ENCODE measurements at regions not wholly inside any gene's neighbourhood (a gene's known extent, or its start where the extent isn't known, plus 50 kb on each side); places are given as distances from the start of the nearest gene placed in this dataset.

DNA sequence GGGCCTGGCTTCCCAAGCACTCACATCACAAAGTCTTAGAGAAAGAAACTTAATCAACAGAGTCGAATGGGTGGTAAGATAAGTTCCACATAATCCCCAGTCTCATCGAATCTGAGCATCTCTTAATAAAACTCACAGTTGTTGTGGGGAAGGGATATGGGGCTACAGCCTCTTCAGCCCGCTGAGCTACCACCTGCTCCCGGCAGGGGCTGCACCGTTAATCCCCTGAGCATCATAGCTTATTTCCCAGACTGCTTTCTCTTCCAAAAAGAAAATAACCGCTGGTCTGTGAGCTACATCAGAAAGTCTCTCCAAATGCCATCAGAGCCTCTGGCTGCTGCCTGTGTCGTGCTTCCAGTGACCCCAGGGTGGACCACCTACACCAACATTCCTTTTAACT lies 139.4 kb upstream of the CELF4 start:
- Histone ChIP-seq H3K27ac (no peak overlapping the region), H3K27me3 (no peaks in the 10 kb centered on the region), H3K9me3 (no peaks in the 10 kb centered on the region), H3K4me3 (no peak overlapping the region), H3K36me3 (no peaks in the 10 kb centered on the region), H3K4me1 (ENCODE audit: insufficient read depth) (no peaks in the 10 kb centered on the region)
- no peak for TF ChIP-seq EP300 (IDR thresholded peaks at IDR 0.05)
- intact Hi-C loops (cut with DNase I), result no loop called here
- no peak for DNase-seq
- WGBS, 3 donors, result 80 to 89% (median 80%) methylated on average over 7 of the region's 7 CpGs

DNA sequence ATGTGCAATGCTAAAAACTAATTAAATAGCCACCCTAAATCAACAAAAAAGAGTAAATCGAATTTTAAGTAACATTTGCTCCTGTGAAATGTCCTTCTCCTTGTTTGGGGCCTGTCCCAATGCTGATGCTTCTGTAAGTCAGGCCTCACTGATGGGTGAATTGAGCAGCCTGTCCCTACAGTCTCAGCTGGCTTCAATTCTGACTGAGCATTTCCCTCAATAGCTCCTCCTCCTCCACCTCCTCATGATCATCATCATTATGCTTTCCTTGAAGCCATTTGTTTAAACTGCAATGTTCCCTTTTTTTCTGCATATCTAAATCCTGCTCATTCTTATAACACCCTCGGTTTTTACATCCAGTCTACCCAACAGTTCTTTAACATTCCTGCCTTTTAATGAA lies 137.2 kb upstream of the CELF4 start:
- no peaks in the 10 kb centered on the region for H3K4me1 ChIP-seq (ENCODE audit: insufficient read depth)
- TF ChIP-seq POLR2A (IDR thresholded peaks at IDR 0.05) (no peak), EP300 (IDR thresholded peaks at IDR 0.05) (no peak)
- TF ChIP-seq, protein P1, sequence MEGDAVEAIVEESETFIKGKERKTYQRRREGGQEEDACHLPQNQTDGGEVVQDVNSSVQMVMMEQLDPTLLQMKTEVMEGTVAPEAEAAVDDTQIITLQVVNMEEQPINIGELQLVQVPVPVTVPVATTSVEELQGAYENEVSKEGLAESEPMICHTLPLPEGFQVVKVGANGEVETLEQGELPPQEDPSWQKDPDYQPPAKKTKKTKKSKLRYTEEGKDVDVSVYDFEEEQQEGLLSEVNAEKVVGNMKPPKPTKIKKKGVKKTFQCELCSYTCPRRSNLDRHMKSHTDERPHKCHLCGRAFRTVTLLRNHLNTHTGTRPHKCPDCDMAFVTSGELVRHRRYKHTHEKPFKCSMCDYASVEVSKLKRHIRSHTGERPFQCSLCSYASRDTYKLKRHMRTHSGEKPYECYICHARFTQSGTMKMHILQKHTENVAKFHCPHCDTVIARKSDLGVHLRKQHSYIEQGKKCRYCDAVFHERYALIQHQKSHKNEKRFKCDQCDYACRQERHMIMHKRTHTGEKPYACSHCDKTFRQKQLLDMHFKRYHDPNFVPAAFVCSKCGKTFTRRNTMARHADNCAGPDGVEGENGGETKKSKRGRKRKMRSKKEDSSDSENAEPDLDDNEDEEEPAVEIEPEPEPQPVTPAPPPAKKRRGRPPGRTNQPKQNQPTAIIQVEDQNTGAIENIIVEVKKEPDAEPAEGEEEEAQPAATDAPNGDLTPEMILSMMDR (IDR thresholded peaks at IDR 0.05), result no peak
- intact Hi-C loops (cut with DNase I), result no loop called here
- H3K9me3 ChIP-seq, result no peaks in the 10 kb centered on the region
- H3K4me3 ChIP-seq, result no peak overlapping the region
- no peaks in the 10 kb centered on the region for H3K36me3 ChIP-seq
- H3K27ac ChIP-seq, result no peak overlapping the region
- WGBS, 3 donors, result 51 to 71% (median 68%) methylated on average over 2 of the region's 2 CpGs
- DNase-seq, result no peak
- no peaks in the 10 kb centered on the region for H3K27me3 ChIP-seq

DNA sequence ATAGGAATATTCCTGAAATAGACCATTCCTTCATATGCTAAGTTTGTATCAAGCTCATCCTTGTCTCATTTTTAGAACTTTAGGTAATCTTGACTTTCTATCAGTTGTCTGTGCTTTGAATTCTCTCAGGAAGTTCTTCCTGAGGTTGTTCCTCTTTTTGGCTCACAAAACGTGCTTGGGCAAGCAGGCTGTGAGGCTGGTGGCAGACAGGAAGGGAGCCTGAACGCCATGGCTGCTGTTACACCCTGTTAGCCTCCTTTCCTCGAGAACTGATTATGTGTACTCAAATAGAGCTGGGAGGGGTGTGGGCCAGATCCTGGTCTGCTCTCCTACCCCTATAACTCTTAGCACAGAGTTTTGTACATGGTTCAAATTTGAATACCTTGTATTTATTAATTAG lies 136.4 kb upstream of the CELF4 start:
- 57 to 62% (median 61%) methylated on average over 3 of the region's 3 CpGs for WGBS, 3 donors
- Histone ChIP-seq H3K9me3 (no peaks in the 10 kb centered on the region), H3K36me3 (no peaks in the 10 kb centered on the region), H3K4me3 (no peak overlapping the region), H3K27me3 (no peaks in the 10 kb centered on the region), H3K4me1 (ENCODE audit: insufficient read depth) (no peaks in the 10 kb centered on the region), H3K27ac (no peak overlapping the region)
- intact Hi-C loops (cut with DNase I), result no loop called here
- TF ChIP-seq POLR2A (IDR thresholded peaks at IDR 0.05) (no peak), EP300 (IDR thresholded peaks at IDR 0.05) (no peak)
- TF ChIP-seq, protein P1 (IDR thresholded peaks at IDR 0.05), result no peak
- no peak for DNase-seq

DNA sequence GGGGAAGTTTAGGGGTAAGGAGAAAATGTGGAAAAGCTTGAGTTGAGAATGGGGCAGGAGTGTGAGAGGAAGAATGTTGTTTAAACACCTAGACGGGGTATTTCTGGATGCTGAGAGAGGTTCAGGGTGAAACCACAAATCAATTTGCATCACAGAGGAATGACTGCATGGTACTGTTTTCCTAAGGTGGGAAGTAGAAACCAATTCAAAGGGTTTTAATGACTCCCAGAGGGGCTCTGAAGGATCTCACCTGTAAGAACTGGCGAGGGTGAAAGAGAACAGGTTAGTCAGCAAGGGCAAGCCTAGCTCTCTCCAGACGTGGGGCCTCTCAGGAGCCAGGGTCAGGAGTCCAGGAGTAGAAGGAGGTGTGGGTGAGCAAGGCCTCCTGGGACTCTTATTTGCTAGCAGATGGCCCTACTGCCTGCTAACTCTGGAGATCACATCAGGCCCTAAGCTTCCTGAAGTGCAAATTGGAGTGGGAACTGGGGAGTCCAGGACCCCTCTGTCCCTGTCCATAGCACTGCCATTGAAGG lies 133.0 kb upstream of the CELF4 start:
- DNase-seq, result no peak
- Histone ChIP-seq H3K9me3 (no peaks in the 10 kb centered on the region), H3K27ac (no peak overlapping the region), H3K4me1 (ENCODE audit: insufficient read depth) (no peaks in the 10 kb centered on the region), H3K4me3 (no peak overlapping the region), H3K36me3 (no peaks in the 10 kb centered on the region), H3K27me3 (no peaks in the 10 kb centered on the region)
- TF ChIP-seq, protein P1 (IDR thresholded peaks at IDR 0.05), result no peak
- TF ChIP-seq EP300 (IDR thresholded peaks at IDR 0.05) (no peak), POLR2A (IDR thresholded peaks at IDR 0.05) (no peak)
- 27 to 45% (median 33%) methylated on average over 3 of the region's 3 CpGs for WGBS, 3 donors
- intact Hi-C loops (cut with DNase I), result no loop called here

DNA sequence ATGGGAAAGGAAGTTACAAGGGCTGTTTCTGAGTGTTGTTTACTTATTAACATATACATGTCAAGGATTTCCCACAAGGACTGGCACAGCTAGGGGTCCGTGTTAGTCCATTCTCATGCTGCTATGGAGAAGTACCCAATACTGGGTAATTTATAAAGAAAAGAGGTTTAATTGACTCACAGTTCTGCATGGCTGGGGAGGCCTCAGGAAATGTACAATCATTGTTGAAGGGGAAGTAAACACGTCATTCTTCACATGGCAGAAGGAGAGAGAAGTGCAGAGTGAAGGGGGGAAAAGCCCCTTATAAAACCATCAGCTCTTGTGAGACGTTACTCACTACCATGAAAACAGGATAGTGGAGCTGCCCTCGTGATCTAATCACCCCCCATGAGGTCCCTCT lies 128.9 kb upstream of the CELF4 start:
- no peaks in the 10 kb centered on the region for H3K9me3 ChIP-seq
- 38 to 45% (median 41%) methylated on average over 4 of the region's 4 CpGs for WGBS, 3 donors
- no peaks in the 10 kb centered on the region for H3K4me1 ChIP-seq (ENCODE audit: insufficient read depth)
- TF ChIP-seq EP300 (IDR thresholded peaks at IDR 0.05), result no peak
- TF ChIP-seq POLR2A (IDR thresholded peaks at IDR 0.05), result no peak
- TF ChIP-seq, protein P1 (IDR thresholded peaks at IDR 0.05), result no peak
- no peaks in the 10 kb centered on the region for H3K36me3 ChIP-seq
- H3K4me3 ChIP-seq, result no peak overlapping the region
- H3K27me3 ChIP-seq, result no peaks in the 10 kb centered on the region
- no peak for DNase-seq
- intact Hi-C loops (cut with DNase I), result no loop called here
- no peak overlapping the region for H3K27ac ChIP-seq

All from ovary (tissue), 7 donors.